ENCODE measurements at regions not wholly inside any gene's neighbourhood (a gene's known extent, or its start where the extent isn't known, plus 50 kb on each side); places are given as distances from the start of the nearest gene placed in this dataset.

DNA sequence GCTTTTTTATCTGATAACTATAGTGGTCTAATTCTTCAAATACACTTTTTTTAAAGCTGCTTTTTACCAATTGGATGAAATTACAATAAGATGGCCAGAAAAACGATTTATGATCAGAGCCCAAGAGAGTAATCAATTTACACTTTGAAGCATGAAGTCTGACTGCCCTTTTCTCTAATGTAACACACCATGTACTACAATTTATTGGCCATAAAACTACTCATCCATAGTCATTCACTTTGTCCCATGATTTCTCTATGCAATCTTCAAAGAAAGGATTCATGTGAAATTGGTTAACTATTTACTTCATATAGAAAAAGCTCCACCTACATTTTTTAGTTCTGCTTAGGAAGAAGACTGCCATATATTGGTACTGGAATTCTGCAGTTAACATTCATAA lies 73.6 kb upstream of the CAST start:
- TF ChIP-seq POLR2A (IDR thresholded peaks at IDR 0.05; ENCODE audit: low read depth, low read length): no peak
- FAIRE-seq (no peak), DNase-seq (ENCODE audit: insufficient read length, low spot score) (no peak)

- TF ChIP-seq POLR2A (IDR thresholded peaks at IDR 0.05; ENCODE audit: low read depth, low read length): no peak
- DNase-seq (ENCODE audit: insufficient read length, low spot score) (no peak), FAIRE-seq (no peak)
These were observed 71.4 kb upstream of the CAST start for GRCh38 chr5:96590796-96591195.

- no peak for TF ChIP-seq POLR2A (IDR thresholded peaks at IDR 0.05; ENCODE audit: low read depth, low read length)
- no peak for FAIRE-seq
- DNase-seq (ENCODE audit: insufficient read length, low spot score): no peak
These were observed 66.7 kb upstream of the CAST start for GRCh38 chr5:96595300-96596090.

- TF ChIP-seq POLR2A (IDR thresholded peaks at IDR 0.05; ENCODE audit: low read depth, low read length): no peak
- FAIRE-seq (peak; percentile 73), DNase-seq (ENCODE audit: insufficient read length, low spot score) (peak; percentile 26)
These were observed 64.6 kb upstream of the CAST start for GRCh38 chr5:96597438-96598020.

GRCh38 chr5:96601200-96601599 lies 61.0 kb upstream of the CAST start:
- DNase-seq (ENCODE audit: insufficient read length, low spot score): no peak
- no peak for TF ChIP-seq POLR2A (IDR thresholded peaks at IDR 0.05; ENCODE audit: low read depth, low read length)
- FAIRE-seq: no peak

- no peak for TF ChIP-seq POLR2A (IDR thresholded peaks at IDR 0.05; ENCODE audit: low read depth, low read length)
These were observed 60.4 kb upstream of the CAST start for GRCh38 chr5:96601715-96602244.

DNA sequence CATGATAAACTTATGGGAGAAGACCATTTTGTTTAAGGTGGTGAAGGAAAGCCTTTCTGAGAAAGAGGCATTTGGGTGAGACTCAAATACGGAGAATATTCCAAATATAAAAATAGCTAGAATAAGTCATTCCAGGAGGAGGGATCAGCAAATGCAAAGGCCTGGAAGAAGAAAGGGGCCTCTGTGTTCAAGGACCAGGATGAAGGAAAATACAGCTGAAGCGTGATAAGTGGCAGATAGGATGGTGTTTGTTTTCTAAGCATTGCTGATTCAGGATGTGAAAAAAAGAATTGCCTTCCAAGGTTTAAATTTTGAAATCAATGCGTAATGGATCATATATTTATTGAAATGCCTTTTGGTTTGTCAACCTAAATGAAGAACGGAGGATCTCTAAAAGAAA lies 59.4 kb upstream of the CAST start:
- TF ChIP-seq POLR2A (IDR thresholded peaks at IDR 0.05; ENCODE audit: low read depth, low read length): no peak
- no peak for FAIRE-seq
- DNase-seq (ENCODE audit: insufficient read length, low spot score): no peak

More at GRCh38 chr5:96601715-96602244, 60.4 kb upstream of the CAST start:
- FAIRE-seq: peak; percentile 78
- peak; percentile 26 for DNase-seq (ENCODE audit: insufficient read length, low spot score)

GRCh38 chr5:96605144-96605837 lies 56.9 kb upstream of the CAST start:
- no peak for DNase-seq (ENCODE audit: insufficient read length, low spot score)
- FAIRE-seq: no peak
- no peak for TF ChIP-seq POLR2A (IDR thresholded peaks at IDR 0.05; ENCODE audit: low read depth, low read length)

DNA sequence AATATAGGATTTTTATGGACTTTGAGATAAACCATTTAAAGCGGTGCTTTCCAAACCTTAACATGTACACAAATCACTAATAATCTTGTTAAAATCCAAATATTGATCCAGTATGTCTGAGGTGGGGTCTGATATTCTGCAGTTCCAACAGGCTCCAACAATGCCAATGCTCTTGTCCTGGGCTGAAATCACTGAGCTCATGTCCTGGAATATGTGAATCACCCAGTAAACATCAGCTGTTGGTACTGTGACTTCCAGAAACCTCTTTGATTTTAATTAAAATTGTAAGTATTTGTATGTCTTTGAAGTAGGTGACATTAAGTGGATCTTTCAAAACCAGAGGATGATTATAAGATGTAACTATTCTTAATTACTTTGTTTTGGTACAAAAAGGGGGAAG lies 52.8 kb upstream of the CAST start:
- TF ChIP-seq POLR2A (IDR thresholded peaks at IDR 0.05; ENCODE audit: low read depth, low read length): no peak
- DNase-seq (ENCODE audit: insufficient read length, low spot score) (no peak), FAIRE-seq (no peak)

DNA sequence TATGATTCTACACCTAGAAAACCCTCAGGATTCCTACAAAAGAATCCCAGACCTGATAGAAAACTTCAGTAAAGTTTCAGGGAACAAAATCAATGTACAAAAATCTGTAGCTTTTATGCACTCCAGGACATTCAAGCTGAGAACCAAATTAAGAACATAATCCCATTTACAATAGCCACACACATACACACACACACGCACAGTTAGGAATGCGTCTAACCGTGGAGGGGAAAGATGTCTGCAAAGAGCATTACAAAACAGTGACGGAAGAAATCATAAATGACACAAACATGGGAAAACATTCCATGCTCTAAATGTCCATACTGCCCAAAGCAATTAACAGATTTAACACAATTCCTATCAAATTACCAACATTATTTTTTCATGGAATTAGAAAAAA lies 51.4 kb upstream of the CAST start:
- peak; percentile 30 for FAIRE-seq
- no peak for TF ChIP-seq POLR2A (IDR thresholded peaks at IDR 0.05; ENCODE audit: low read depth, low read length)

GRCh38 chr5:96611946-96612345 lies 50.2 kb upstream of the CAST start:
- FAIRE-seq (no peak), DNase-seq (ENCODE audit: insufficient read length, low spot score) (no peak)
- TF ChIP-seq POLR2A (IDR thresholded peaks at IDR 0.05; ENCODE audit: low read depth, low read length): no peak

More for the DNA sequence above, 51.4 kb upstream of the CAST start:
- no peak for DNase-seq (ENCODE audit: insufficient read length, low spot score)

Measured in H54 (cell line).